HG03565 (cell line): ENCODE measurements at regions not wholly inside any gene's neighbourhood (a gene's known extent, or its start where the extent isn't known, plus 50 kb on each side); places are given as distances from the start of the nearest gene placed in this dataset.

ENCODE experiments used
- ATAC-seq: cut with Tn5 transposase; IDR thresholded peaks from one replicate; pipeline ENCODE4 v1.9.1; 2021; ENCODE audit warnings: mild to moderate bottlenecking, moderate library complexity; ENCODE audit not compliant: unreplicated experiment

DNA sequence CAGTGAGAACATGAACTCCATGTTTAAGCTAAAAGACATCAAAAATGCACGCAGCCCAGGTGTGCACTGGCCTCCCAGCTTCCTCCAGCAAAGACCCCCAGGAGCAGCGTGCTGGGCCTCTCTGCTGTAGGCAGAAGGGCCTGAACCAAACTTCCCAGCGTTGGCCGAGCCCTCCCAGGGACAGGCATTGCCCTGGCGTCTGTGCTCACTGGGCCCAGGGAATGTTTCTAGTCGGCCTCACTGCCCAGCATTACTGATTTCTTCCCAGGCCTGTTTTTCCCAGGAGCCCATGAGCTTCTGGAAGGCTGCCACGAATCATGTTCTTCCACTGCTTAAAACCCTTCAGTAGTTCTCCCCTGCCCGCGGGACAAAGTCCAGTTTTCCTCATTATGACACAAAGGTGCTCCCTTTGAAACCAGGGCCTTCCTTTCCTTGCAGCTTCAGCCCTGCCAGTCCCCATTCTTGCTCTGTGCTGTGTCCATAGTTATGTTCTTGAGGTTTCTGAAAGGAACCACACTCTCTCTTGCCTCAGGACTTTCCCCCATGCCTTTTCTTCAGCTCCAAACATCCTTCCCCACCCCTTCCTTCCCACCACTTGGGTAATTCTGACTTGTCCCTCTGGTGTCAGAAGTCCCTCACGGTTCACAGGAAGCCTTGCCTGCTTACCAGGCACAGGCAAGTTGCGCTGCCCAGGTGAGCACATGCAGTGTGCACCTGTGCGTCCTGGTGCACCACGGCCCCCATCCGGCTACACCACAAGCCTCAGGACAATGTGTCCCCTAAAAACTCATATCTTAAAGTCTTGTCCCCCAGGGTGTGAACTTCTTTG lies 93.4 kb upstream of the ENPP6 start:
- no peak for ATAC-seq

DNA sequence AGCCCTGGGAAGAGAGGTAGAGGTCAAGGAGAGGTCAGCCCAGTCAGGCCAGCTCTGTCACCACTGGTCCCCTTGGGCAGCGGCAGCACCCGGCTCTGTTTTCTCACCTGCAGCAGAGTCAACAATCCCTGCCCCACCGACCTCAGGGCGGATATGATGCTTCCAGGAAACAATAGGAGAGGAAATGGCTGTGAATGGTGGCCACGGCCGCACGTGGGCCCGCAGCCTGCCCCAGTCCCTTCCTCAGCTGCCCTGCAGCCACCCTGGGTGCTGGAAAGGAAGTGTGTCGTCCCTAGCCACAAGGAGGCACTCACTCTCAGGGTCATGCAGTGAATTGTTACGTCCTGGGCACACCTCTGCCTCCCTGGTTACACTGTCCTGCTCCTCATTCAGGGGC lies 92.5 kb upstream of the ENPP6 start:
- peak; percentile 28 for ATAC-seq

DNA sequence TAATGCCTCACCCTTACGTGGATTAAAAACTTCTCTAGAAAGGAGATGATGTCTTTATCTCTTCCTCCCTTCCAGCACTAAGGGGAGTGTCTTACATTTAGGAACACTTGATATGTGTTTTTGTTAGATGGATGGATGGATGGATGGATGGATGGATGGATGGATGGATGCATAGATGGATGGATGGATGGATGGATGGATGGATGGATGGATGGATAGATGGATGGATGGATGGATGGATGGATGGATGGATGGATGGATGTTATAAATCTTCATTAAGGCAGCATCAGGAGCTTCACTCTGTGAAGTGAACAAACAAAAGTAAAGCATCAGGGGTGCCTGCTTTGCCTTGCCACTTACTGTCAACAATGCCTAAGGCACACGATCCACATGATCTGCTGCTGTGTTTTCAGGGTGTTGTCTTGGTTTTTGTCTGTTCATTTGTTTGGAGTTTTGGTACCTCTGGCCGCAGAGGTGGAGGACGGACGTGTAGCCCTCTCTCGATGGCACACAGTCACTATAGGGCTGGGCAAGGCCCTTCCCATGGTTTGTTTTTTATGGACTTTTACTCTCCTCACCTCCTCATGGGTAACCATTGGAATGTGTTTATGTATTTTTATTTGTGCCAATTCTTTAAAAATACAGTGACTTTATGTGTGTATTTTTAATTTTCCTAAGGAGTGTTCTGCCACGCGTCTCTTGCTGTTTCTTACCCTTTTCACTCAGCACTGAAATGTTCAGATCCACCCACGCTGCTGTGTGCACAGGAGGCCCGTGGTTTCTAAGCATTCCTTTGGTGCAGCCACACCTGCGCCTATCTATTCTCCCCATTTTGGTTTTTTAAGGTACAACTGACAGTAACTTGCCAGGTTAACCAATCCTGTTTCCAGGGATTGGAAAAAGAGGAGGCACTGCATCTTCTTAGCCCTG lies 91.8 kb upstream of the ENPP6 start:
- no peak for ATAC-seq

DNA sequence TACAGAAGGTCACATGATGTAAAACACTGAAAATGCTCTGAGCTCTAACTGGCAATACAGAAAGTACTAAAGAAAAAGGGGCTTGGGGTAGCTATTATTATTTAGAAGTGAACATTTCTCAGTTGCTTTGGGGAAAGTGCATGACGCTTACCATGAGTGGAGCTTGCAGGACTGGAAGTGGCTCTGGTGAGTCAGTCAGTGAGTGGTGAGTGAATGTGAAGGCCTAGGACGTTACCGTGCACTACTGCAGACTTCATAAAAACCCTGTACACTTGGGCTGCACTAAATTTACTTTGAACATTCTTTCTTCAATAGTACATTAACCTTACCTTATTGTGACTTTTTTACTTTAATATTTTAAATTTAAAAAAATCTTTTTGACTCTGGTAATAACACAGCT lies 89.3 kb upstream of the ENPP6 start:
- no peak for ATAC-seq

DNA sequence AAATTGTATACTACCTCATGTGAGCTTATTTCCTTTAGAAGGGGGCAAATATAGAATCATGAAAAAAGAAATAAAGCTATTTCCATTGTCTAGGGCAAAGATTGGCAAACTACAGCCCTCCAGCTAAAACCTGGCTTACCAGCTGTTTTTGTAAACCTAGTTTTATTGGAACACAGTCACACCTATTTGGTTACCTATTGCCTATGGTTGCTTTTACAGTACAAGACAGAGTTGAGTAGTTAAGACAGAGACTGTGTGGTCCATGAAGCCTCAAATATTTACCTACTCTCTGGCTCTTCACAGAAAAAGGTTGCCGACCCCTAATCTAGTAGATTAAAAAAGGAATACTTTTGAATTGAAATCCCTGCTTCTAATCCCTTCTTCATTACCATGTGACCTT lies 88.8 kb upstream of the ENPP6 start:
- no peak for ATAC-seq

DNA sequence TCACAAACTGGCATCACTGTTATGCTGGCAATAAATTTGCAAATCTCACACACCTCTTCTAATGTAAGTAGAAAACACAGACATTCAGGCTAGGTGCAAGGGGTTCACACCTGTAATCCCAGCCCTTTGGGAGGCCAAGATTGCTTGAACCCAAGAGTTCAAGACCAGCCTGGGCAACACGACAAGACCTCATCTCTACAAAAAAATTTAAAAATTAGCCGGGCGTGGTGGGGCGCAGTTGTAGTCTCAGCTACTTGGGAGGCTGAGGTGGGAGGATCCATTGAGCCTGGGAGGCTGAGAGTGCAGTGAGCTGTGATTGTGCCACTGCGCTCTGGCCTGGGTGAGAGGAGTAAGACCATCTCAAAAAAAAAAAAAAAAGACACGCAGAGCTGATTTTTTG lies 83.1 kb upstream of the ENPP6 start:
- no peak for ATAC-seq

DNA sequence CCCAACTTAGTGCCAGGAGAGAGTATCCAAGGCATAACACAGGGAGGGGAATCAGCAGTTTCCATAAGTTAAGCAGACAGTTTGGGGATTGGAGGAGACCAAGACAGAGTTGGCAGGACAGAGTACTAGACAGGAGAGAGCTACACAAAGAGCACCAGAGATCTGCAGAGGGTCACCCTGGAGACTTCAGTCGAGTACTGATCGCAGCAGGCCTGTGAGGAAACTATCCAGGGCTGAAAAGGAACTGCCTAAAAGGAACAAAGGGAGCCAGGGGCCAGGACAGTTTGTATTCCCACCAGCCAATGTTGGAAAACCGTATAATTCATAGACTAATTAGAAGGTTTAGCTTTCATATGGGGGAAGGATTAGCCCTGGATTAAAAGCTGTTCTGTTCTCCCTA lies 80.6 kb upstream of the ENPP6 start:
- ATAC-seq: no peak

DNA sequence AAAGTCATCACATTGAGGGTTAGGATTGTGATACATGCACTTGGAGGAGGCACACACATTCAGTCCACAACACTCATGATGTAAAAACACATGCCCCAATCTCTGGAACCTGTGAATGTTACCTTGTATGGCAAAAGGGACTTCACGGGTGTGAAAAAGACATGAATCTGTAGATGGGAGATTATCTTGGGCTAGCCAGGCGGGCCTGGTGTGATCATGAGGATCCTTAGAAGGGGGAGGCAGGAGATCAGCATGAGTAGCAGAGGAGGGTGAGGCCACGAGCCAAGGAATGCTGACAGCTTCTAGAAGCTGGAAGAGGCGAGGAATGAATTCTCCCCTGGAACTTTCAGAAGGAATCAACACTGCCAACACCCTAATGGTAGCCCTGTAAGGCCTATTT lies 77.5 kb upstream of the ENPP6 start:
- no peak for ATAC-seq

DNA sequence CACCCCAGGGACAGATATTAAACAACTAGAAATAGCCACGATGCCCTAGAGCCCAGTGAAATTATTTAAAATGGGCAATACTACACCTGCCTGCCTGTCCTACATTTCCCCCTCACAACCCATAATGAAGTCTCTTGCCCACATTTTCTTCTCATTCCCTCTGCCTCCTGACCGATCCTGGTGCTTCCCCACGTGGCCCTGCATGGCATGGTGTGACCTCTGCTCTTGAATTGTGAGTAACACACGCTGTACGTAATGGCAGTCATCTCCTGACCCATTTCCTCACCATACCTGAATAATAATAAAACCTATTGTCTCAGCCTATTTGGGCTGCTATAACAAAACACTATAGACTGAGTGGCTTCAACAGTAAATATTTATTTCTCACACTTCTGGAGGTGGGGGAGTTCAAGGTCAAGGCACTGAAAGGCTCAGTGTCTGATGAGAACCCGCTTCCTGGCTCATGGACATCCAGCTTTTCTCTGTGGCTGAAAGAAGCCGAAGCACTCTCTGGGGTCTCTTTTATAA lies 77.0 kb upstream of the ENPP6 start:
- ATAC-seq: no peak

DNA sequence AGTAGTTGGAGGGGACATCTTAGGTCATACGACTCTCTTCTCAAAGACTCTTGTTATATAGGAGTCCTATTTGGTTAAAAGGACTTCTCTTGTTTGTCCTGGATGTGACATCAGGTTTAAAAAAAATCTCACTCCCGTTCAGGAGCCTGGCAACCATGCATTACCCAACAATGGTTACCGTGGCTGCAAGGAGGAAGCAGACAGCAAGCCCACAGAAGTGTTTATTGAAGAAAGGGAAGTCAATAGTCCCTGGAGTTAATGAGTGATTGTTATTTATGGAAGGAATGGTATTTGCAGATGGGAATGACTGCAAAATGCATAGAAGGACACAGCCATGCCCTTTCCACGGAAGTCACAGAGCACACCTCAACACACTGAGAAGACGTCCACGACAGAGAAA lies 75.9 kb upstream of the ENPP6 start:
- no peak for ATAC-seq

DNA sequence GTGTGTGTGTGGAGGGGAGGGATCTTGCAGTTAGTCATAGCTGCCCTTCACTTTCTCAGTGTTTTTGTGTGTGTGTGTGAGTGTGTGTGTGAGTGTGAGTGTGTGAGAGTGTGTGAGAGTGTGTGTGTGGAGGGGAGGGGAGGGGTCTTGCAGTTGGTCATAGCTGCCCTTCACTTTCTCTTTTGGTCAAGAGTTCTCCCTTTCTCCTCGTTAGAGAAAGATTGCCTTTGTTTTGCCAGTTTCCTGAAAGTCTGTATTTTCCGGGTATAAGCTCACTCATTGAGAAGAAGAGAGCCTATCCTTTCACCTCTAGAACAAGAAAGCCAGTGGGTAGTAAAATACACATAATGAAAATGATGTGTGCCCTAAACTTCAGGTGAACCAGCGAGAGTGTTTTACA lies 75.2 kb upstream of the ENPP6 start:
- ATAC-seq: no peak

DNA sequence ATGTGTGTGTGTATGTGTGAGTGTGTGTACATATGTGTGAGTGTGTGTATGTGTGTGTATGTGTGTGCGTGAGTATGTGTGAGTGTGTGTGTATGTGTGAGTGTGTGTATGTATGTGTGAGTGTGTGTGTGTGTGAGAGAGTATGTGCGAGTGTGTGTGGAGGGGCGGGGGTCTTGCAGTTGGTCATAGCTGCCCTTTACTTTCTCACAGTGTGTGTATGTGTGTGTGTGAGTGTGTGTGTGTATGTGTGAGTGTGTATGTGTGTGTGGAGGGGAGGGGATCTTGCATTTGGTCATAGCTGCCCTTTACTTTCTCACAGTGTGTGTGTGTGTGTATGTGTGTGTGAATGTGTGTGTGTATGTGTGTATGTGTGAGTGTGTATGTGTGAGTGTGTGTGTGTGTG lies 74.8 kb upstream of the ENPP6 start:
- no peak for ATAC-seq

DNA sequence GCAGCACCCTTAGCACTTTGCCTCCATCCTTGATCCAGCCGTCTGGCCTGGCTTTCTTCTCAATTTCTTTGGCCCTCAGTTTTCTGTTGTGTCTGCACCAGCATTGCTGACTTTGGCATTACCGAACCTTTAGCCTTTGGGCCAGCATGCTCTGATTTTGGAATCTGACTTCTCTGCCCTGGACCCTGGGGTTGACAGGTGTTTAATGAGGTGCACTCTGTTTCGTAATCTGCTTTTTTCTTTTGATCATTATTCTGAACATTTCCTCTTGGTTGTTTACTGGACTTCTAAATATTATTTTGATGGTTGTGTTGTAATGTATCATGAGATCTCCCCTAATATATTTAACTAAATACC lies 71.5 kb upstream of the ENPP6 start:
- ATAC-seq: no peak

DNA sequence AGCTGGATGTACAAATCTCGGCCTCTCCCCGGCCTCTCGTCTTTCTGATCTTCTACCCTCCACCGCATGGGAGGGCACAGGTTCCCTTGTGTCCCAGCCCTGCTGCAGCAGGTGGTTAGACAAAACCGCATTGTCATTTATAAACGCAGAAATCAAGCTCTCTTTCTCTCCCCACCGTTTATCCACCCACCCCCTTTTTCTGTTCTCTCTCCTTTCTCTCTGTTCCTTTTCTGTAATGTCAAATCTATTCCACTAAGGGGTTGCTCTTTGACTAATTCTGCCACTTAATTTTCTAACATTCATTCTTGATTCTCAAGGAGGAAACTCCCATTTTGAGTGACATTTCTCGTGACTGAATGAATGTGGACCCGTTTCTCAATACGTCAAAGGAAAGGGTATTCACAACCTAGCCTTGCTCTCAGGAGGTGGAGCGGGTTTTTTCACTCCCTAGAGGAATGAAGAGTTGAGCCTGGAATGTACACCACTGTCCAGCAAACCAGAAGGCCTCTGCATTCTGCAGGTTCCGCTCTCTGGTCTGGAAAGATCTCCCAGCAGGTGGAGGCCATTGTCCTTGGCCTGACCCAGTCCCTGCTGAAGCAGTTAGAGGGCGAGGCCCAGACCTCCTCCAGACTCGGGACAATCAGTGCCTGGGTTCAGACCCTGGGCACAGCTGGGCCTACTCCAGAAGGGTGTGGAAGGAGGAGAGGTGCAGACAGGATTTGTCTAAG lies 70.9 kb upstream of the ENPP6 start:
- ATAC-seq: peak; percentile 48

DNA sequence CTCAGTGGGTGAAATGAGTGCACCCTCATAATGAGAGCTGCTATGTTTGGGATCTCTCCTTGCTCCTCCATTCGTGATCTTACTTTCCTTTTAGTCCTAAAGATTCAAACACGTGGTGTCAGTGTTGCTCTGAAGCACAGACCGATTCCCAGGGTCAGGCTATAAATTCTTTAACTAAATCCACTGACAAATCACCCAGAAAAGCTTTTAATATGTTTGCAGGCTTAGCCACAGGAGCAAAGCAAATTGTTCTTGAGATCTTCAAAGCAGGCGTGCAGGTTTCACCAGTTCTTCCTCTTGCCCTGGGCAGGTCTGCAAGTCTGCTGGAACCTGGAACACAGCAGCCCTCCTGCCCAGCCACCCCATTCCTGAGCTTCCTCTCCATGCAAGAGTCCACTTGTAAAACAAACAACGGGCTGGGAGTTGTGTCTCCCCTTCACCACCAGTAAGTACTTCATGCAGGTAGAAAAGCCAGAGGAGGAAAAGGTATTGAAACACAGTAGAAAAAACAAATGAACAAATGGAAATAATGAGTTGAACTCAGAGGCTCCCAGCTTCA lies 70.1 kb upstream of the ENPP6 start:
- ATAC-seq: no peak

DNA sequence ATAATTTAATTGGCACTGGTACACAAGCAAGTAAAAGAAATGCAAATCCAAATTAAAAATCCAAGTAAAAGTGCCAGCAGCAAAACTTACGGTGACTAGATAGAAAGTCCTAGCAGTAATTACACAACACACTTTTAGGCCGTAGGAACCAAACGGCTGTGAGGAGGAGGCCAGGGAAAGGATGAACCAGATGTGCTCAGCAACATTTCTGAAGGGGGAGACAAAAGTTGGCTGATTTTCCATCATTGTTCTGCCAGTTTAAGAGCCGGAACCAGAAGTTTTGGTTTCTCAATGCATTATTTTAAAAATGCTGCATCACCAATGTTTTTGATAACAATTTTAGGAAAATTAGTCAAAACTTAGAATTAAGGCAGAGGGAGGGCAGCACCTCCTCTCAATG lies 68.7 kb upstream of the ENPP6 start:
- no peak for ATAC-seq

DNA sequence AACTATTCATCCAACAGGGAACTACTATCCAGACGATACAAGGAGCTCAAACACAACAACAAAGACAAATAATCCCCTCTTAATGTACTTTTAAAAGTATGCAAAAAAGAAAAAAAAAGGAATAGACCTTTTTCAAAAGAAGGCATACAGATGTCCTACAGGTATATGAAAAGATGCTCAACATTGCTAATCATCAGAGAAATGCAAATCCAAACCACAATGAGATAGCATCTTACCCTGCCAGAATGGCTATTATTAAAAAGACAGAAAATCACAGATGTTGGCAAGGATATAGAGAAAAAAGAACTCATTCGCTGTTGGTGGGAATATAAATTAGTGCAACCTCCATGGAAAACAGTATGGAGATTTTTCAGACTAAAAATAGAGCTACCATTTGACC lies 67.1 kb upstream of the ENPP6 start:
- no peak for ATAC-seq

DNA sequence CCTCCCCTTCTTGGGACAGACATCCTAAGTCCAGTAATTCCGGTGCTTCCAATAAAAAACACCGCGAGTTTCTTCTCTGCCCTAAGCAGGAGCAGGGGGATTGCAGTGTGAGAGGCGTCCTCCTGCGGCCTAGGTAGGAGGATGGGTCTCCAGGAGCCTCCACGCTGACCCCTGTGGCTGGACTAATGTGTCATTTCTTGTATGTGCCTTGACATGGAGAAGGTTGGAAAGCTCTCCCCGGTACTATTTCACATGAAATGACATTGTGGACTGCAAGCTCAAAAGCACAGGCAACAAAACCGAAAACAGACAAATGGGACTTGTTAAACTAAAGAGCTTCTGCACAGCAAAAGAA lies 66.6 kb upstream of the ENPP6 start:
- ATAC-seq: no peak

DNA sequence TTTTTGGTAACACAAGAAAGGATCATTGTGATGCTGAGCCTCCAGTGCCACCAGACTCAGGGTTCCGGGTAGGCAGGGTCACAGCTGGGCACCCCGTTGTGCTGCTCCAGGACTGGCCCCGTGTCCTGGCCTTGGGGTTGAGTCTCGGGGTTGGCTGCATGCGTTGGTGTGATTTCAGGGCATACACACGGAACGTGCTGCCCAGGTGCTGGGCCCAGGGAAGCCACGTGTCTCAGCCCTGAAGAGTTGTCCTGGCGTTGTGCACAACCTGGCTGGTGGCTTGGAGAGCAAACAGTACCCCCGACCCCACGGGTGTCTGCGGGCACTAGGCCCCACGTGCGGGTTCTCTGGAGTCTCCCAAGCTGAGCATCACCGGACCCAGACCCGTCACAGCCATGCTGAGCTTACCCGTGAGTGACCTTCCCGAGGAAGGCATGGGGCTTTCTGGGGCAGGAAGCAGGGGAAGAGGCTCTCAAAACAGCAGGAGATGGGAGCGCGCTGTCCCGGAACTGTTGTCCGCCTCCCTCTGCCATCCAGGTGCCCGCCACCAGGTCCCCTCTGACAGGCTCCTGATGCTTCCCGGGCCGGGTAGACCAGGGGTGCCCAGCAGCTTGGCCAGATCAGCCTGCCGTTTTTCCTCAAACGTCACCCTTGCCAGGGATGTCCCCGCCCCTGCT lies 66.1 kb upstream of the ENPP6 start:
- no peak for ATAC-seq

DNA sequence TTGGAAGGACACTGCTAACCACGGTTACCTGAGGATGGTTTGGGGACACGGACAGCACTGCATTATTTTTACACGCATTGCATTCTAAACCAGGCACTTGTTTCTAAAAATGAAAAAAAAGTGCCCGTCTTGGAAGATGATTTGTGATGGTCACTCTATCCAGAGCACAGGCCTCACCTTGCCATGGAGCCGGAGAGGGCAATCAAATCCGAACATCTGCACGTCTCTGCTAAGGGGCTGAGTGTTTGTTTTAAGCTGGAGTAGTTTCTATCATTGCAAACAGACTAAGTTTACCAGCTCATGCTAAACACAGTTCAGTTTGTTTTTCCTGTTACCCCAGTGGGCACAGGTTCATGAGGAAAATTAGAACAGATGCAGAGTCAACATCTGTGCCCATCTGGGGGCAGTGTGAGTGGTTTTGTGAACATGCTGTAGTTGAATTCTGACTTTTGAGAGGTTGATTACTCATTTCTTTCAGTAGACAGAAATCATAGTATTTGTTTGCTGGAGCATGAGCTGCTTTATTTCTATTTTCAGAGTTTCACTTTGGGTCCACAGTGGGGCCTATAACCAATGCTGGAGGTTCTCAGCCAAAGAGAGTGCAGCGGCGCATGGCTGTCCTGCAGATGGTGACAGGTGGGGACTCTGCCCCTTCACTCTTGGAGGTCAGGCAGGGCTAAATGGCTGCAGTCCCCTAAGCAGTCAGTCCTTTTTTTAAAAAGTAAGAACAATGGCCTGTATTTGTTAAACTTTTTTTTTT lies 65.4 kb upstream of the ENPP6 start:
- peak; percentile 50 for ATAC-seq
